IMR-90 (cell line): ENCODE measurements at regions not wholly inside any gene's neighbourhood (a gene's known extent, or its start where the extent isn't known, plus 50 kb on each side); places are given as distances from the start of the nearest gene placed in this dataset.

Experiments
- BHLHE40 ChIP-seq: fragments of 150-350 bp; IDR thresholded peaks from 2 replicates; pipeline ENCODE4 v1.6.1; 2016; ENCODE audit warnings: mild to moderate bottlenecking, low read depth, low read length
- ELK1 ChIP-seq: fragments of 150-350 bp; IDR thresholded peaks from 2 replicates; pipeline ENCODE4 v1.6.1; 2016; ENCODE audit warnings: low read depth, mild to moderate bottlenecking, low read length, moderate library complexity, borderline replicate concordance
- POLR2A ChIP-seq: IDR thresholded peaks from 2 replicates; pipeline ENCODE4 v1.6.1; 2012; ENCODE audit warnings: mild to moderate bottlenecking, low read depth, low read length
- RAD21 ChIP-seq: IDR thresholded peaks from 2 replicates; pipeline ENCODE4 v1.6.1; 2012; ENCODE audit warnings: low read length, improper control_type of control experiment
- RCOR1 ChIP-seq: IDR thresholded peaks from 2 replicates; pipeline ENCODE4 v1.6.1; 2012; ENCODE audit warnings: mild to moderate bottlenecking, low read length, improper control_type of control experiment; ENCODE audit not compliant: insufficient replicate concordance
- RFX5 ChIP-seq: IDR thresholded peaks from 2 replicates; pipeline ENCODE4 v1.8.0; 2012; ENCODE audit warnings: low read depth, mild to moderate bottlenecking, low read length, moderate library complexity
- SMC3 ChIP-seq: fragments of 150-350 bp; IDR thresholded peaks from 2 replicates; pipeline ENCODE4 v1.6.1; 2016; ENCODE audit warnings: low read depth, mild to moderate bottlenecking, antibody characterized with exemption, low read length, moderate library complexity
- TF ChIP-seq, protein P1 (sequence below): conservative IDR thresholded peaks from 2 replicates; pipeline ENCODE4 v1.5.1; 2012; ENCODE audit warnings: mild to moderate bottlenecking, low read depth, low read length, improper control_type of control experiment
- TF ChIP-seq, protein P2 (sequence below): fragments of 150-350 bp; IDR thresholded peaks from 2 replicates; pipeline ENCODE4 v1.6.1; 2017; ENCODE audit warnings: mild to moderate bottlenecking, antibody characterized with exemption, low read length, low read depth

GRCh38 chr10:113379091-113379490, 173.8 kb upstream of the HABP2 start:
- TF ChIP-seq BHLHE40 (no peak), POLR2A (no peak), RAD21 (no peak), SMC3 (no peak), RFX5 (no peak), RCOR1 (no peak), ELK1 (no peak)
- TF ChIP-seq, protein P1, sequence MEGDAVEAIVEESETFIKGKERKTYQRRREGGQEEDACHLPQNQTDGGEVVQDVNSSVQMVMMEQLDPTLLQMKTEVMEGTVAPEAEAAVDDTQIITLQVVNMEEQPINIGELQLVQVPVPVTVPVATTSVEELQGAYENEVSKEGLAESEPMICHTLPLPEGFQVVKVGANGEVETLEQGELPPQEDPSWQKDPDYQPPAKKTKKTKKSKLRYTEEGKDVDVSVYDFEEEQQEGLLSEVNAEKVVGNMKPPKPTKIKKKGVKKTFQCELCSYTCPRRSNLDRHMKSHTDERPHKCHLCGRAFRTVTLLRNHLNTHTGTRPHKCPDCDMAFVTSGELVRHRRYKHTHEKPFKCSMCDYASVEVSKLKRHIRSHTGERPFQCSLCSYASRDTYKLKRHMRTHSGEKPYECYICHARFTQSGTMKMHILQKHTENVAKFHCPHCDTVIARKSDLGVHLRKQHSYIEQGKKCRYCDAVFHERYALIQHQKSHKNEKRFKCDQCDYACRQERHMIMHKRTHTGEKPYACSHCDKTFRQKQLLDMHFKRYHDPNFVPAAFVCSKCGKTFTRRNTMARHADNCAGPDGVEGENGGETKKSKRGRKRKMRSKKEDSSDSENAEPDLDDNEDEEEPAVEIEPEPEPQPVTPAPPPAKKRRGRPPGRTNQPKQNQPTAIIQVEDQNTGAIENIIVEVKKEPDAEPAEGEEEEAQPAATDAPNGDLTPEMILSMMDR, result no peak
- TF ChIP-seq, protein P2, sequence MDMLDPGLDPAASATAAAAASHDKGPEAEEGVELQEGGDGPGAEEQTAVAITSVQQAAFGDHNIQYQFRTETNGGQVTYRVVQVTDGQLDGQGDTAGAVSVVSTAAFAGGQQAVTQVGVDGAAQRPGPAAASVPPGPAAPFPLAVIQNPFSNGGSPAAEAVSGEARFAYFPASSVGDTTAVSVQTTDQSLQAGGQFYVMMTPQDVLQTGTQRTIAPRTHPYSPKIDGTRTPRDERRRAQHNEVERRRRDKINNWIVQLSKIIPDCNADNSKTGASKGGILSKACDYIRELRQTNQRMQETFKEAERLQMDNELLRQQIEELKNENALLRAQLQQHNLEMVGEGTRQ, result no peak
